ENCODE measurements at regions not wholly inside any gene's neighbourhood (a gene's known extent, or its start where the extent isn't known, plus 50 kb on each side); places are given as distances from the start of the nearest gene placed in this dataset.

DNA sequence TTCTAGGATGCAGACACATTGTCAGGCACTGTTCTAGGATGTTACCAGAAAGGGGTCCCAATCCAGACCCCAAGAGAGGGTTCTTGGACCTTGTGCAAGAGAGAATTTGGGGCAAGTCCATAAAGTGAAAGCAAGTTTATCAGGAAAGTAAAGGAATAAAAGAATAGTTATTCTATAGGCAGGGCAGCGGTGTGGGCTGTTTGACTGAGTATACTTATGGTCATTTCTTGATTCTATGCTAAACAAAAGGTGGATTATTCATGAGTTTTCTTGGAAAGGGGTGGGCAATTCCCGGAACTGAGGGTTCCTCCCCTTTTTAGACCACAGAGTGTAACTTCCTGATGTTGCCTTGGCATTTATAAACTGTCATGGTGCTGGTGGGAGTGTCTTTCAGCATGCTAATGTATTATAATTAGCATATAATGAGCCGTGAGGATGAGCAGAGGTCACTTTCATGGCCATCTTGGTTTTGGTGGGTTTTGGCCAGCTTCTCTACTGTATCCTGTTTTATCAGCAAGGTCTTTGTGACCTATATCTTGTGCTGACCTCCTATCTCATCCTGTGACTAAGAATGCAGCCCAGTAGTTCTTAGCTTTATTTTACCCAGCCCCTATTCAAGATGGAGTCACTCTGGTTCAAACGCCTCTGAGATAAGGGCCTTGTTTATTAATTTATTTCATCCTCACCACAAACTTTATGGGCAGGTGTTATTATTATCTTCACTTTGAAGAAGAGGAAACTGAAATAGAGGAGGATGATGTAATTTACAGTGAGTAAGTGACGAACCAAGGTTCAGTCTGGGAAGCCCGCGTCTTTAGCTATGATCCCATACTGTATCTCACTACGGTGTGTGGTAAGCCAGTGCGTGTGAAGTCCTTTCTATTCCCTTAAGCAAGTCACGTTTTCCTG lies 186.0 kb upstream of the KLF4 start:
- Histone ChIP-seq H3K27ac (peak overlapping the region in 2 of 5 donors; percentile 9 to 36), H3K4me3 (no peak overlapping the region), H3K9me3 (replicated peaks in 1 of 3) (no peaks in the 10 kb centered on the region), H3K36me3 (replicated peaks in 1 of 2) (no peaks in the 10 kb centered on the region), H3K4me1 (replicated peaks in 1 of 2) (peaks cover 0 to 9% of the 10 kb centered on the region in 2 donors), H3K27me3 (no peaks in the 10 kb centered on the region)
- 58 to 76% (median 66%) methylated on average over 10 of the region's 10 CpGs for WGBS, 4 donors
- intact Hi-C loops (cut with DNase I) = no loop called here
- TF ChIP-seq POLR2A (IDR thresholded peaks at IDR 0.05) = no peak
- TF ChIP-seq, protein P1, sequence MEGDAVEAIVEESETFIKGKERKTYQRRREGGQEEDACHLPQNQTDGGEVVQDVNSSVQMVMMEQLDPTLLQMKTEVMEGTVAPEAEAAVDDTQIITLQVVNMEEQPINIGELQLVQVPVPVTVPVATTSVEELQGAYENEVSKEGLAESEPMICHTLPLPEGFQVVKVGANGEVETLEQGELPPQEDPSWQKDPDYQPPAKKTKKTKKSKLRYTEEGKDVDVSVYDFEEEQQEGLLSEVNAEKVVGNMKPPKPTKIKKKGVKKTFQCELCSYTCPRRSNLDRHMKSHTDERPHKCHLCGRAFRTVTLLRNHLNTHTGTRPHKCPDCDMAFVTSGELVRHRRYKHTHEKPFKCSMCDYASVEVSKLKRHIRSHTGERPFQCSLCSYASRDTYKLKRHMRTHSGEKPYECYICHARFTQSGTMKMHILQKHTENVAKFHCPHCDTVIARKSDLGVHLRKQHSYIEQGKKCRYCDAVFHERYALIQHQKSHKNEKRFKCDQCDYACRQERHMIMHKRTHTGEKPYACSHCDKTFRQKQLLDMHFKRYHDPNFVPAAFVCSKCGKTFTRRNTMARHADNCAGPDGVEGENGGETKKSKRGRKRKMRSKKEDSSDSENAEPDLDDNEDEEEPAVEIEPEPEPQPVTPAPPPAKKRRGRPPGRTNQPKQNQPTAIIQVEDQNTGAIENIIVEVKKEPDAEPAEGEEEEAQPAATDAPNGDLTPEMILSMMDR (IDR thresholded peaks at IDR 0.05) = no peak
- peak in 2 of 7 donors; percentile 18 to 19 for DNase-seq

DNA sequence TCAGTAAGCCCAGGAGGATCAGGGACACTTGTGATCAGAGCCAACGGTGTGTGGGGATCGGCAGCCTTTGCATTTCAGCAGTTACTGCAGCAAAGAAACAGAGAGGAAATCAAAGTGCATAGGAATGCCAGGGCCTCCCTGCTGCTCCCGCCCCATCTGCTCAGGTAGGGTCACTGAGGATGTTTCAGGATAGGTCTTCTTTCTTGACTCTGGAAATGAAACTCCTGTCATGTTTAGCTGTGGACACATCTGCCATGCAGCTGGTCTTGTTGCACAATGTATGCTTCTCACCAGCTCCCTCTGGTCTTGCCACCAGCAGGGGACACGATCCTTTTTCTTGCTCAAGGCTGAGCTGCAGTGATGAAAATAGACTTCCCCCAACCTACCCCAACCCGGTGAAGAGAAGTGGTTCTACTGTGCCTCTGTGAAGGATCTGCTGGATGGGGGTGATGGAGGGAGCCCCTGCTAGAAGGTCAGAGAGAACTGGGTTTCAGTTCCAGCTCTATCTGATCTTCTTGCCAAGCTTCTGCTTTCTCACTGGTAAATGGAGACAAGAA lies 185.2 kb upstream of the KLF4 start:
- intact Hi-C loops (cut with DNase I) = no loop called here
- 69 to 86% (median 77%) methylated on average over 4 to 5 of the region's 5 CpGs for WGBS, 4 donors
- Histone ChIP-seq H3K27ac (peak overlapping the region in 2 of 5 donors; percentile 9 to 36), H3K4me3 (no peak overlapping the region), H3K9me3 (replicated peaks in 1 of 3) (no peaks in the 10 kb centered on the region), H3K36me3 (replicated peaks in 1 of 2) (no peaks in the 10 kb centered on the region), H3K27me3 (no peaks in the 10 kb centered on the region), H3K4me1 (replicated peaks in 1 of 2) (peaks cover 0 to 9% of the 10 kb centered on the region in 2 donors)
- DNase-seq = peak in 5 of 7 donors; percentile 27 to 66 (median 39)
- no peak for TF ChIP-seq POLR2A (IDR thresholded peaks at IDR 0.05)
- TF ChIP-seq, protein P1 (IDR thresholded peaks at IDR 0.05) = peak in 2 of 6 experiments; percentile 10 to 11

DNA sequence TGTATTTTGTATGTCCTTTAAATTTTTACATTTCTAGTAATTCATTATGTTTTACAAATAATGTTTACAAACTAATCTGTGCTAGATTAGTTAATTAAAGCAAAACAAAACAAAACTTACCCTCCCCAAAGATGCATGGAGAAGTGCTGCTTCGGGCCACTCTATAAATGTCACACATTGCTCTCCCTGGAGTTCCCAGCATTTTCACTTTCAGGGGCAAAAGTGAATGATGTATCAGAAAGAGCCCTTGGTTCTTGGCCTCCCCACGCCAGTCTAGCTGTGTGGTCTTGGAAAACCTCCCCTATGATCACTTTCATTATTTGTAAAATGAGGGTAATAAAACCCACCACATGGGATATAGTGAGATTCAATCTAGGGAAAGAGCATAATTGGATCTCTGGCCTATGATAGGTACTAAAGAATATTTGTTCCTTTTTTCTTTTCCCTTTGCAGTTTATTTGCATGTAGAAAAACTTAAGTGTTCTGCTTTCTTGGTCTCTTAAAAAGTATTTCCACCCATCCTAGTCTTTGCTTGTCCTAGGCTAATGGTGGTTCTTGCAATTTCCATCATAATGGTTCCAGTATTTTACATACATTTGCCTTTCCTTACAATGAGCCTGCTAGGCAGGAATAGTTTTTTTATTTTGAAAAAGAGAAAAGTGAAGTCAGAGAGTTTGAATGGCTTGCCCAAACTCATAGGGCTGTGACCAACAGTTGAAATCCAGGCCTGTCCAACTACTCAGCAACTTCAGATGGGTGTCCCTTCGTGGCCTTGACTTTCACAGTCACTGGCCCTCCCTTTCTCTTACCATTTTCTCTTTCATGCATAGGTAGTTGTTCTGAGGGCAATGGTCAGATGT lies 184.5 kb upstream of the KLF4 start:
- WGBS, 4 donors = 72 to 87% (median 83%) methylated on average over 3 of the region's 3 CpGs
- no peaks in the 10 kb centered on the region for H3K9me3 ChIP-seq (replicated peaks in 1 of 3)
- peaks cover 0 to 9% of the 10 kb centered on the region in 2 donors for H3K4me1 ChIP-seq (replicated peaks in 1 of 2)
- no peak for DNase-seq
- no peaks in the 10 kb centered on the region for H3K36me3 ChIP-seq (replicated peaks in 1 of 2)
- no peaks in the 10 kb centered on the region for H3K27me3 ChIP-seq
- no peak overlapping the region for H3K27ac ChIP-seq
- no peak overlapping the region for H3K4me3 ChIP-seq
- intact Hi-C loops (cut with DNase I) = no loop called here
- TF ChIP-seq, protein P1 (IDR thresholded peaks at IDR 0.05) = no peak
- no peak for TF ChIP-seq POLR2A (IDR thresholded peaks at IDR 0.05)

DNA sequence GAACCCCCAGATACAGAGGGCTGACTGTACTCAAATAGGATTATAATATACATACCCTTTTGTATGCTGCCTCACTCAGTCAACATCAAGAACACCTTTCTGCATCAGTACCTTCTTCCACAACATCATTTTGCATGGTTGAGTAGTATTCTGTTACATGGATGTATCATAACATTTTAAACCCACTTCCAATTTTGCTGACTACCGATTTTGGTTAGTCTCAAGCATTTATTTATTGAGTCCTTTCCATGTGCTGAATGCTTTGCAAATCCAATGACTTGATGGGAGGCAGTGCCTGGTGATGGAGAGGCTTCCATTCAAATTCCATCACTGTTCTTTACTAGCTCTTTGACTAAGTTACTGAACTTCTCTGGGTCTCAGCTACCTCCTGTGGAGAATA lies 182.0 kb upstream of the KLF4 start:
- H3K4me3 ChIP-seq = no peak overlapping the region
- H3K27me3 ChIP-seq = no peaks in the 10 kb centered on the region
- H3K4me1 ChIP-seq (replicated peaks in 1 of 2) = peaks cover 0 to 9% of the 10 kb centered on the region in 2 donors
- 93 to 100% (median 95%) methylated on average over 1 of the region's 1 CpG for WGBS, 4 donors
- H3K9me3 ChIP-seq (replicated peaks in 1 of 3) = no peaks in the 10 kb centered on the region
- no peak for TF ChIP-seq POLR2A (IDR thresholded peaks at IDR 0.05)
- TF ChIP-seq, protein P1 (IDR thresholded peaks at IDR 0.05) = no peak
- no peak overlapping the region for H3K27ac ChIP-seq
- no peaks in the 10 kb centered on the region for H3K36me3 ChIP-seq (replicated peaks in 1 of 2)
- no peak for DNase-seq
- intact Hi-C loops (cut with DNase I) = no loop called here

All from adrenal gland (tissue), 9 donors.